Lower lobe of right lung (tissue), 2 donors: ENCODE measurements at regions not wholly inside any gene's neighbourhood (a gene's known extent, or its start where the extent isn't known, plus 50 kb on each side); places are given as distances from the start of the nearest gene placed in this dataset.

Experiments
- ATAC-seq, 2 donors: fragments of 200-7000 bp; cut with Tn5 transposase; one replicate each; pipeline ENCODE4 v1.9.1; 2020 to 2022; ENCODE audit warnings: mild to moderate bottlenecking in 2 of 2, moderate library complexity in 2 of 2
- DNase-seq: peaks from one replicate; pipeline ENCODE4 v3.0.0-alpha.2; 2020
- H3K27ac ChIP-seq: fragments of 200-600 bp; one replicate; pipeline ENCODE4 v1.8.0; 2022
- H3K27me3 ChIP-seq: fragments of 200-600 bp; one replicate; pipeline ENCODE4 v1.8.0; 2022; ENCODE audit warnings: low read depth
- H3K36me3 ChIP-seq: fragments of 200-600 bp; one replicate; pipeline ENCODE4 v1.8.0; 2022; ENCODE audit warnings: mild to moderate bottlenecking
- H3K4me1 ChIP-seq: fragments of 200-600 bp; one replicate; pipeline ENCODE4 v1.8.0; 2022
- H3K4me3 ChIP-seq: fragments of 200-600 bp; one replicate; pipeline ENCODE4 v1.8.0; 2022; ENCODE audit warnings: mild to moderate bottlenecking
- H3K9me3 ChIP-seq: fragments of 200-600 bp; one replicate; pipeline ENCODE4 v1.8.0; 2022
- intact Hi-C: fragments of 100-400 bp; cut with DNase I; formaldehyde crosslinking; loops from one replicate; pipeline ENCODE4 v1.11.0; 2022
- TF ChIP-seq, protein P1 (sequence below): fragments of 200-600 bp; IDR thresholded peaks from one replicate; pipeline ENCODE4 v1.8.0; 2022; ENCODE audit warnings: antibody characterized with exemption, mild to moderate bottlenecking
- donor health status: DM: no; HTN: yes; CAD: no; lungs with severe emphysema.

DNA sequence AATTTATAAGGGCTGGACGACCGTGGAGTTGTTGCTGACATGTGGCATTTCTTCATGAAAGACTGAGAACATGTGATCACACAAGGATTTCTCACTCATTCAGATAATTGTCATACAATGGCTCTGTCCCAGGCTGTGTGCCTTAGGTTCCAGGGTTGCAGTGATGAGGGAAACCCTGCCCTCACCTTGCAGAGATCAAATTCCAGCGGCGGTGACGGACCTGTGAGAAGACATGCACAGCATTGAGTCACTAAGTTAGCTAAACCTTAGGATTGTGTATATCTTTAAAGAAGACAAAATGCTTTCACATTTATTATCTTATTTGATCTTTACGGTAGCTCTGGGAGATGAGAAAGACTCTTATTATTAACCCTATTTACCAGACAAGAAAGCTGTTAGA, 1029.1 kb downstream of the BCL11B start:
- intact Hi-C loops, result no loop called here
- H3K27me3 ChIP-seq, result no peaks in the 10 kb centered on the region
- no peak for DNase-seq
- no peaks in the 10 kb centered on the region for H3K9me3 ChIP-seq
- no peak for ATAC-seq
- TF ChIP-seq, protein P1, sequence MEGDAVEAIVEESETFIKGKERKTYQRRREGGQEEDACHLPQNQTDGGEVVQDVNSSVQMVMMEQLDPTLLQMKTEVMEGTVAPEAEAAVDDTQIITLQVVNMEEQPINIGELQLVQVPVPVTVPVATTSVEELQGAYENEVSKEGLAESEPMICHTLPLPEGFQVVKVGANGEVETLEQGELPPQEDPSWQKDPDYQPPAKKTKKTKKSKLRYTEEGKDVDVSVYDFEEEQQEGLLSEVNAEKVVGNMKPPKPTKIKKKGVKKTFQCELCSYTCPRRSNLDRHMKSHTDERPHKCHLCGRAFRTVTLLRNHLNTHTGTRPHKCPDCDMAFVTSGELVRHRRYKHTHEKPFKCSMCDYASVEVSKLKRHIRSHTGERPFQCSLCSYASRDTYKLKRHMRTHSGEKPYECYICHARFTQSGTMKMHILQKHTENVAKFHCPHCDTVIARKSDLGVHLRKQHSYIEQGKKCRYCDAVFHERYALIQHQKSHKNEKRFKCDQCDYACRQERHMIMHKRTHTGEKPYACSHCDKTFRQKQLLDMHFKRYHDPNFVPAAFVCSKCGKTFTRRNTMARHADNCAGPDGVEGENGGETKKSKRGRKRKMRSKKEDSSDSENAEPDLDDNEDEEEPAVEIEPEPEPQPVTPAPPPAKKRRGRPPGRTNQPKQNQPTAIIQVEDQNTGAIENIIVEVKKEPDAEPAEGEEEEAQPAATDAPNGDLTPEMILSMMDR, result no peak
- H3K4me1 ChIP-seq, result no peaks in the 10 kb centered on the region
- H3K36me3 ChIP-seq, result no peaks in the 10 kb centered on the region
- H3K27ac ChIP-seq, result no peak overlapping the region
- no peak overlapping the region for H3K4me3 ChIP-seq

DNA sequence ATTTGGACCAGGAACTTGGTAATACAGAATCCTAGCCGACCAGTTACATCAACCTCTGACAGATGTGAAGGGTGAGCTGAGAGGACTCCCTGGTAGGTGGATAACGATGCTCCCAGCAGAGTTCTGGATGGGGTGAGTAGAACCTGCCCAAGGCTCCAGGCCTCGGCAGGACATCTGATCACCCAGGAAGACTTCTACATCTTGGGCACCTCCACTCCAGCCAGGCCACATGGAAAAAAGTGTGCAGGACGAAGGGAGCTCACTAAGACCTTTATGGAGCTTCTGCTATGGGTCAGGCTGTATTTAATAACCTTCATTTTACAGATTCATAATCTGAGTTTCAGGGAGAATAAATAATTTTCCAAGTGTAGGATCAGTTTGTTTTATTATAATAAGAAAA, 1028.7 kb downstream of the BCL11B start:
- TF ChIP-seq, protein P1, result no peak
- DNase-seq, result no peak
- intact Hi-C loops, result no loop called here

DNA sequence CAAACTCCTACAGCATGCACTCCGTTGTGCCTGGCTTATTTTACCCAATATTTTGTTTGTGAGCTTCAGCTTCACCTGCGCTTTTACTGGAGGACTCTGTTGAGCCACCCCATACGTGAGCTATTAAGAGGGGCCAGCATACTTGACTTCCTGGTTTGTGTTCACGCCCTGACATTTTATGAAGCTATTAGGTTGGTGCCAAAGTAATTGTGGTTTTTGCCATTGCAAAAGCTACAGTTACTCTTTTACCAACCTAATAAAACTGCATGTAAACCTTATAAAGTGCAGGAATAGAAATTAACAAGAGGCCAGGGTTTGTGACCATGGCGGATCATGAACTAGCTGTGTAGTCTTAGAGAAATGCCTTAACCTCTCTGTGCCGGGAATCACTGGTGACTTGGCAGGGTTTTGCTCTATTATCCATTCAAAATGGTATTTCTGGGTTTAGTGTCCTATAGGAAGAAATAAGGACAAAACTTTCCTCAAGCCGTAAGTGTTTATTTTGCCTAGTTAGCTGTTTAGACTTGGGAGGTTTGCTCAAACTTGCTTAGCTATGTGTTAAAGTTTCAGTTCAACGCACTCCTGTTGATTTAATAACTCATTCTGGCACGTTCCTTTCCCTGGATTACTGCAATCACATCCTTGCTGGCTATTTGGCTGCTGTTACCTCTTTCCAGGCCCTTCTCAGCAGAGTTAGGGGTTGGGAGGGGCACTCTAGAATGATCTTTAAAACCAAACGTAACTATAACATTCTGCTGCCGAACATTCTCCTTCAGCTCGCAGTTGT, 1027.6 kb downstream of the BCL11B start:
- TF ChIP-seq, protein P1, result no peak
- ATAC-seq (no peak), DNase-seq (no peak)
- no peaks in the 10 kb centered on the region for H3K9me3 ChIP-seq
- H3K27ac ChIP-seq, result no peak overlapping the region
- H3K4me1 ChIP-seq, result no peaks in the 10 kb centered on the region
- intact Hi-C loops, result no loop called here
- no peaks in the 10 kb centered on the region for H3K36me3 ChIP-seq
- H3K4me3 ChIP-seq, result no peak overlapping the region
- no peaks in the 10 kb centered on the region for H3K27me3 ChIP-seq

More for the DNA sequence above, 1028.7 kb downstream of the BCL11B start:
- no peaks in the 10 kb centered on the region for H3K36me3 ChIP-seq
- no peak overlapping the region for H3K4me3 ChIP-seq
- no peak for ATAC-seq
- no peaks in the 10 kb centered on the region for H3K9me3 ChIP-seq
- no peak overlapping the region for H3K27ac ChIP-seq
- no peaks in the 10 kb centered on the region for H3K4me1 ChIP-seq
- no peaks in the 10 kb centered on the region for H3K27me3 ChIP-seq

DNA sequence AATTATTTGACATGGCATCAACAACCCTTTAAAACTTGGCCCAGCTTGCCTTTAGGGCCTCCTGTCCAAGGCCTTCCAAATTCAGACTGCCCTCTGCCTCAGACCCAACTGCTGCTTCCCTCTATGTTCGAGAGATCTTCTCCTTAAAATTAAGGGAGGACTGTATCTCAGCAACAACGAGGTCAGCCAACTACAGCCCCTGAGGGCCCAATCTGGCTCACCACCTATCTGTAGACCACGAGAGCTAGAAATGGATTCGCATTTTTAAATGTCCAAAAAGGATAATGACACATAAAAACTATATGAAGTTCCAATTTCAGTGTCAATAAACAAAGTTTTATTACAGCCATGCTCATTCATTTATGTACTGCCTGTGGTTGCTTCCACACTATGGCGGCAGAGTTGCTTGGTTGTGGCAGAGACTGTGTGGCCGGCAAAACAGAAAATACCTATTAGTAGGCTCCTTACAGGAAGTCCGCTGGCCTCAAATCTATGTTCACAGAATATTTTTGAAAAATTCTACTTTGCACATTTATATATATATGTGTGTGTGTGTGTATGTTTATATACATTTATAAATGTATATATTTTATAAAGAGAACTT, 1026.9 kb downstream of the BCL11B start:
- no peak overlapping the region for H3K27ac ChIP-seq
- no peaks in the 10 kb centered on the region for H3K27me3 ChIP-seq
- no peak for ATAC-seq
- TF ChIP-seq, protein P1, result no peak
- no peaks in the 10 kb centered on the region for H3K9me3 ChIP-seq
- DNase-seq, result no peak
- no peaks in the 10 kb centered on the region for H3K36me3 ChIP-seq
- H3K4me1 ChIP-seq, result no peaks in the 10 kb centered on the region
- intact Hi-C loops, result no loop called here
- no peak overlapping the region for H3K4me3 ChIP-seq

DNA sequence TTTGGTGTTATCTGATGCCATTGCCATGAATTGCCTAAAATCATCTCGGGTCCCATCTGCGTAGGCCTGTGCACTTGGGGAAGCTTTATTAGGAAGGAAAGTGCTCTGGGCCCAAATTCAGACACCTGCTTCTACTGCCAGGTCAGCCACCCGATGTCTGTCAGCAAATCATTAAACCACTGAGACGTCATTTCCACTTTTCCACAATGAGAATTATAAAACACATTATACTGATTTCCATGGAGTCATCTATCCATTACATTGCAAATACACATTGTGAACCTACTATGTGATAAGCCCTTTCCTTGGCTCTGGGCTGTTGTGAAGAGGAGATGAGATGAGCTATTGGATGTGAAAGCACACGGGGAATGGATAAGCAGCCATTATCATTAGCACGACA, 1022.9 kb downstream of the BCL11B start:
- TF ChIP-seq, protein P1, result no peak
- no peak for DNase-seq
- H3K9me3 ChIP-seq, result no peaks in the 10 kb centered on the region
- ATAC-seq, result no peak
- H3K4me1 ChIP-seq, result no peaks in the 10 kb centered on the region
- intact Hi-C loops, result no loop called here
- no peaks in the 10 kb centered on the region for H3K36me3 ChIP-seq
- no peaks in the 10 kb centered on the region for H3K27me3 ChIP-seq
- H3K27ac ChIP-seq, result no peak overlapping the region
- no peak overlapping the region for H3K4me3 ChIP-seq
